ENCODE measurements at regions not wholly inside any gene's neighbourhood (a gene's known extent, or its start where the extent isn't known, plus 50 kb on each side); places are given as distances from the start of the nearest gene placed in this dataset.
A peak's percentile ranks its signal among the peaks of the same experiment; 100 is the strongest.
"Not testable (repeated sequence)": the region's sequence is repeated elsewhere in the genome, so short reads cannot be mapped to it uniquely, and the experiment has no call there.

GRCh38 chr12:25401547-25402345 is 151.0 kb upstream of the KRAS start:
- Histone ChIP-seq H3K4me3 (no peak overlapping the region), H3K4me1 (ENCODE audit: low read depth) (no peaks in the 10 kb centered on the region), H3K9me3 (no peaks in the 10 kb centered on the region), H3K36me3 (ENCODE audit: low read depth) (no peaks in the 10 kb centered on the region)
- TF ChIP-seq CTCF (IDR thresholded peaks at IDR 0.05) = no peak
- intact Hi-C loops (cut with DNase I, micrococcal nuclease) = no loop called here
- ATAC-seq (no peak), DNase-seq (no peak)

- H3K9me3 ChIP-seq = no peaks in the 10 kb centered on the region
- H3K36me3 ChIP-seq (ENCODE audit: low read depth) = no peaks in the 10 kb centered on the region
- no peak for TF ChIP-seq CTCF (IDR thresholded peaks at IDR 0.05)
- no peak overlapping the region for H3K4me3 ChIP-seq
- intact Hi-C loops (cut with DNase I, micrococcal nuclease) = no loop called here
- ATAC-seq (no peak), DNase-seq (no peak)
- no peaks in the 10 kb centered on the region for H3K4me1 ChIP-seq (ENCODE audit: low read depth)
These were observed 146.3 kb upstream of the KRAS start for GRCh38 chr12:25397001-25397400.

DNA sequence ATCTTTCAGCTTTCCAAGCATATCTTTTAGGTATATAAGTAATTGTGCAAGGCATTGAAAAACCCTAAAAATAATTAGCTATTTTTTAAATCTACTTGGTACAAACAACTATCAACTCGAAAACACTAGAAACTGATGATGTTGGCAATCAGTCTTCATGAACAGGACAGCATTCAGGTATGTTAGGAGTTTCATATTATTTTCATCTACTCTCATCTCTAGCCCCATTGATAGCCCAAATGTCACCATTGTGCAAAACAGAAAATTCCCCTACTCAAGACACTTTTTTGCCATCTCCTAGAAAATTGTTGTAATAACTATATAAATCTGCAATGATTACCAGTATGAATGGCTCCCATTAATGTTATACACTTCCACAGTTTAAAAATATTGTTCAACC is 144.5 kb upstream of the KRAS start:
- Histone ChIP-seq H3K36me3 (ENCODE audit: low read depth) (no peaks in the 10 kb centered on the region), H3K4me3 (no peak overlapping the region), H3K9me3 (no peaks in the 10 kb centered on the region), H3K4me1 (ENCODE audit: low read depth) (no peaks in the 10 kb centered on the region)
- intact Hi-C loops (cut with DNase I, micrococcal nuclease) = no loop called here
- no peak for TF ChIP-seq CTCF (IDR thresholded peaks at IDR 0.05)
- no peak for DNase-seq
- no peak for ATAC-seq

- ATAC-seq; intact Hi-C loops (cut with DNase I, micrococcal nuclease); H3K4me3 ChIP-seq; H3K4me1 ChIP-seq (ENCODE audit: low read depth); H3K9me3 ChIP-seq; DNase-seq; H3K36me3 ChIP-seq (ENCODE audit: low read depth): not testable (repeated sequence)
These were observed 144.0 kb upstream of the KRAS start for GRCh38 chr12:25394775-25395174.

DNA sequence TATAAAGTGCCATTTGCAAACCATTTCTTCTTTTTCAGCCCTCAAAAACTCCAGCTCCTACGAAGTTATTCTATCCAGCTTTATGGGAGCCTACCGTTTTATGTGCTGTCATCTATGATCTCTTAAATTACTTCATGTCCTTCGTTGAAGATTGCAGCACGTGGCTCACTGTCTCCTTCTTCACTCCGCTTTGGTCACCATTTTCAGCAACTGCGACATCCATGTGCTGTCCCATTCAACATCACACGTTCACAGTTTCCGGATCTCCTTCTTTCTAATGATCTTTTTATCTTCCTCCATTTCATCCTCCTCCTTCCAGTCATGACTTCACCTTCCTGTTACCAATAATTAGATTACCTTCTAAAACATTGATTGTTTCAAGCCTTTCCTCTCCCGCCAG is 143.3 kb upstream of the KRAS start:
- DNase-seq = no peak
- no peak for TF ChIP-seq CTCF (IDR thresholded peaks at IDR 0.05)
- no peaks in the 10 kb centered on the region for H3K9me3 ChIP-seq
- H3K4me1 ChIP-seq (ENCODE audit: low read depth) = no peaks in the 10 kb centered on the region
- intact Hi-C loops (cut with DNase I, micrococcal nuclease) = no loop called here
- H3K4me3 ChIP-seq = no peak overlapping the region
- no peak for ATAC-seq
- no peaks in the 10 kb centered on the region for H3K36me3 ChIP-seq (ENCODE audit: low read depth)

DNA sequence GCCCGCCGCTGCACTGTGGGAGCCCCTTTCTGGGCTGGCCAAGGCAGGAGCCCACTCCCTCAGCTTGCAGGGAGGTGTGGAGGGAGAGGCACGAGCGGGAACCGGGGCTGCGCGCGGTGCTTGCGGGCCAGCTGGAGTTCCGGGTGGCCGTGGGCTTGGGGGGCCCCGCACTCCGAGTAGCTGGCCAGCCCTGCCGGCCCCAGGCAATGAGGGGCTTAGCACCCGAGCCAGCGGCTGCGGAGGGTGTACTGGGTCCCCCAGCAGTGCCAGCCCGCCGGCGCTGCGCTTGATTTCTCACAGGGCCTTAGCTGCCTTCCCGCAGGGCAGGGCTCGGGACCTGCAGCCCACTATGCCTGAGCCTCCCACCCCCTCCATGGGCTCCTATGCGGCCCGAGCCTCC is 140.6 kb upstream of the KRAS start:
- H3K9me3 ChIP-seq; H3K4me1 ChIP-seq (ENCODE audit: low read depth); H3K4me3 ChIP-seq; DNase-seq; intact Hi-C loops (cut with DNase I, micrococcal nuclease); ATAC-seq; H3K36me3 ChIP-seq (ENCODE audit: low read depth): not testable (repeated sequence)

GRCh38 chr12:25388183-25388582 is 137.5 kb upstream of the KRAS start:
- ATAC-seq (peak; percentile 22), DNase-seq (peak in 1 of 3 donors; percentile 58)
- TF ChIP-seq CTCF (IDR thresholded peaks at IDR 0.05) = no peak
- intact Hi-C loops (cut with DNase I, micrococcal nuclease) = no loop called here
- Histone ChIP-seq H3K36me3 (ENCODE audit: low read depth) (no peaks in the 10 kb centered on the region), H3K4me1 (ENCODE audit: low read depth) (peaks cover 23% of the 10 kb centered on the region), H3K9me3 (no peaks in the 10 kb centered on the region), H3K4me3 (no peak overlapping the region)
